ENCODE measurements at regions not wholly inside any gene's neighbourhood (a gene's known extent, or its start where the extent isn't known, plus 50 kb on each side); places are given as distances from the start of the nearest gene placed in this dataset.

DNA sequence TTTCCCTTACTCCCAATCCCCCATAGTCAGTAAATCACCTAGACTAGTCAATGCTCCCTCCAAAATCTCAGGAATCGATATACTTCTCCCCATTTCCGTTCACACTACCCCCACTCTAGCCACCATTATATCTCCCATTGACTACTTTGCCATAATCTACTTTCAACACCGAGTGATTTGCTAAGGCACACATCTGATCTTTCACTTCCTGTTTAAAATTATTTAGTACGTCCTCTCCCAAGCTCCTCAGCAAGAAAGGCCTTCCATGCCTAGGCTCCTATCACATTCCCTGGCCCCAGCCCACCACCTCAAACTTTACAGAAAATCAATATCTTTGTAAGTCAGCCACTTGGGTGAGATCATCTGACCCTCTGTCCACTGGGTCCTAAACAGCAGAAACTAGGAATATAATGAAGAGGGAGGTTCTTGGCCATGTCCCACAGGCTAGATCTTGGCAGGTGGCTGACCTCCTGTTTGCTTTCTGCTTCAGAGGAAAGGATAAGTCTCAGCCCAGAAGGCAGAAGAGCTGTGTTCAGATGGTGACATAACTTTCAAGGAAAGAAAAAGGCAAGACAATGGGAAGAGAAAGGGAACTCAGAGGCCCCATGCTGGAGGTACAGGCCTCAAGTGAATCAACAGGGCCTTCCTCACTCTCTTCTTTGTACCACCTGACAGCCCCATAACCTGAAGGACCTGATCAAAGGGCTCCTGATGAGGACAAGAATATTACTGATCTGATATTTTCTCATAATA, 103.0 kb downstream of the RPL22L1 start:
- in situ Hi-C loops (cut with HindIII; ENCODE audit: low pct_unique_long_range_greater_than_20kb, low sequenced_read_pairs) (no loop called here), intact Hi-C loops (cut with micrococcal nuclease; ENCODE audit: unreplicated experiment) (no loop called here)
- BruUV-seq (replicated peaks), result no TSS peak
- CTCF ChIA-PET, result interaction anchor here (0.5 kb wide), 1 partner anchor 65 kb away, joined by 3 read pairs; no protein-coding TSS in a partner anchor
- peaks cover 12% of the 10 kb centered on the region; the same call in 1 of the 2 replicates for H3K4me1 ChIP-seq (ENCODE audit: control insufficient read depth, insufficient read depth, low read length)
- no peak for DNase-seq (ENCODE audit: low read depth, low spot score)
- POLR2A ChIA-PET, result interaction anchor here (0.7 kb wide), 1 partner anchor 220 kb away, joined by 3 read pairs; no protein-coding TSS in a partner anchor
- no peak overlapping the region for H3K4me3 ChIP-seq (ENCODE audit: low read depth in 2 of 2, low read length in 2 of 2)
- ATAC-seq, result no peak
- TF ChIP-seq TCF7L2 (IDR thresholded peaks at IDR 0.05; ENCODE audit: low read depth, low read length), result no peak
- TF ChIP-seq, protein P1, sequence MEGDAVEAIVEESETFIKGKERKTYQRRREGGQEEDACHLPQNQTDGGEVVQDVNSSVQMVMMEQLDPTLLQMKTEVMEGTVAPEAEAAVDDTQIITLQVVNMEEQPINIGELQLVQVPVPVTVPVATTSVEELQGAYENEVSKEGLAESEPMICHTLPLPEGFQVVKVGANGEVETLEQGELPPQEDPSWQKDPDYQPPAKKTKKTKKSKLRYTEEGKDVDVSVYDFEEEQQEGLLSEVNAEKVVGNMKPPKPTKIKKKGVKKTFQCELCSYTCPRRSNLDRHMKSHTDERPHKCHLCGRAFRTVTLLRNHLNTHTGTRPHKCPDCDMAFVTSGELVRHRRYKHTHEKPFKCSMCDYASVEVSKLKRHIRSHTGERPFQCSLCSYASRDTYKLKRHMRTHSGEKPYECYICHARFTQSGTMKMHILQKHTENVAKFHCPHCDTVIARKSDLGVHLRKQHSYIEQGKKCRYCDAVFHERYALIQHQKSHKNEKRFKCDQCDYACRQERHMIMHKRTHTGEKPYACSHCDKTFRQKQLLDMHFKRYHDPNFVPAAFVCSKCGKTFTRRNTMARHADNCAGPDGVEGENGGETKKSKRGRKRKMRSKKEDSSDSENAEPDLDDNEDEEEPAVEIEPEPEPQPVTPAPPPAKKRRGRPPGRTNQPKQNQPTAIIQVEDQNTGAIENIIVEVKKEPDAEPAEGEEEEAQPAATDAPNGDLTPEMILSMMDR (IDR thresholded peaks at IDR 0.05), result no peak
- no peak for TF ChIP-seq POLR2AphosphoS5 (IDR thresholded peaks at IDR 0.05; ENCODE audit: low read depth, low read length)
- no peak for TF ChIP-seq SIN3A (IDR thresholded peaks at IDR 0.05; ENCODE audit: borderline replicate concordance, insufficient read depth, low read depth, low read length)
- TF ChIP-seq, protein P2, sequence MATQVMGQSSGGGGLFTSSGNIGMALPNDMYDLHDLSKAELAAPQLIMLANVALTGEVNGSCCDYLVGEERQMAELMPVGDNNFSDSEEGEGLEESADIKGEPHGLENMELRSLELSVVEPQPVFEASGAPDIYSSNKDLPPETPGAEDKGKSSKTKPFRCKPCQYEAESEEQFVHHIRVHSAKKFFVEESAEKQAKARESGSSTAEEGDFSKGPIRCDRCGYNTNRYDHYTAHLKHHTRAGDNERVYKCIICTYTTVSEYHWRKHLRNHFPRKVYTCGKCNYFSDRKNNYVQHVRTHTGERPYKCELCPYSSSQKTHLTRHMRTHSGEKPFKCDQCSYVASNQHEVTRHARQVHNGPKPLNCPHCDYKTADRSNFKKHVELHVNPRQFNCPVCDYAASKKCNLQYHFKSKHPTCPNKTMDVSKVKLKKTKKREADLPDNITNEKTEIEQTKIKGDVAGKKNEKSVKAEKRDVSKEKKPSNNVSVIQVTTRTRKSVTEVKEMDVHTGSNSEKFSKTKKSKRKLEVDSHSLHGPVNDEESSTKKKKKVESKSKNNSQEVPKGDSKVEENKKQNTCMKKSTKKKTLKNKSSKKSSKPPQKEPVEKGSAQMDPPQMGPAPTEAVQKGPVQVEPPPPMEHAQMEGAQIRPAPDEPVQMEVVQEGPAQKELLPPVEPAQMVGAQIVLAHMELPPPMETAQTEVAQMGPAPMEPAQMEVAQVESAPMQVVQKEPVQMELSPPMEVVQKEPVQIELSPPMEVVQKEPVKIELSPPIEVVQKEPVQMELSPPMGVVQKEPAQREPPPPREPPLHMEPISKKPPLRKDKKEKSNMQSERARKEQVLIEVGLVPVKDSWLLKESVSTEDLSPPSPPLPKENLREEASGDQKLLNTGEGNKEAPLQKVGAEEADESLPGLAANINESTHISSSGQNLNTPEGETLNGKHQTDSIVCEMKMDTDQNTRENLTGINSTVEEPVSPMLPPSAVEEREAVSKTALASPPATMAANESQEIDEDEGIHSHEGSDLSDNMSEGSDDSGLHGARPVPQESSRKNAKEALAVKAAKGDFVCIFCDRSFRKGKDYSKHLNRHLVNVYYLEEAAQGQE (IDR thresholded peaks at IDR 0.05; ENCODE audit: insufficient read depth in 1 of 2, low read depth in 2 of 2, low read length in 1 of 2), result no peak
- H3K27ac ChIP-seq (ENCODE audit: low read length), result peak overlapping the region; percentile 48; the same call in 1 of the 2 replicates
- no peaks in the 10 kb centered on the region for H3K27me3 ChIP-seq (ENCODE audit: control insufficient read depth, insufficient read depth, low read length)
- H3K36me3 ChIP-seq (ENCODE audit: control insufficient read depth, insufficient read depth, low read length), result no peaks in the 10 kb centered on the region
- H3K9me3 ChIP-seq (ENCODE audit: control insufficient read depth, insufficient read depth, low read depth, low read length), result no peaks in the 10 kb centered on the region

DNA sequence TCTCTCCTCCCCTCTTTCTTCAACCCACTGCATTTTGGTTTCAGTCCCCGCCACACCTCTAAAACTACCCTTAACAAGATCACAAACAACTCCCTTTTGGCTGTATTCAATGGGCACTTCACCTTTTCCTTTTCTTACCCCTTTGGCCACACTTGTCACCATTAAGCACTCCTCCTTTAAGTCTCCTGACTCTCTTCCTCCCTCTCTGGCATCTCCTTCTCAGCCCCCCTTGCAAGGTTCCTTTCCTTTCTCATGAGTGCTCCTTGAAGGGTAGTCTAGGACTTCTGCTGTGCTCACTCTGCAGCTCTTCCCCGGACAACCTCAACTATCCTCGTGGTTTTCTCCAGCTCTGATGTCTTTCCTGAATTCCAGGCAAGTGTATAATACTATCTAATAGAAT, 103.7 kb downstream of the RPL22L1 start:
- peaks cover 12% of the 10 kb centered on the region; the same call in 1 of the 2 replicates for H3K4me1 ChIP-seq (ENCODE audit: control insufficient read depth, insufficient read depth, low read length)
- POLR2A ChIA-PET, result no interaction called here
- no peak for ATAC-seq
- no peaks in the 10 kb centered on the region for H3K9me3 ChIP-seq (ENCODE audit: control insufficient read depth, insufficient read depth, low read depth, low read length)
- H3K27ac ChIP-seq (ENCODE audit: low read length), result no peak overlapping the region; the same call in 1 of the 2 replicates
- no TSS peak for BruUV-seq (replicated peaks)
- intact Hi-C loops (cut with micrococcal nuclease; ENCODE audit: unreplicated experiment), result no loop called here
- no peak for TF ChIP-seq TCF7L2 (IDR thresholded peaks at IDR 0.05; ENCODE audit: low read depth, low read length)
- TF ChIP-seq SIN3A (IDR thresholded peaks at IDR 0.05; ENCODE audit: borderline replicate concordance, insufficient read depth, low read depth, low read length), result no peak
- TF ChIP-seq POLR2AphosphoS5 (IDR thresholded peaks at IDR 0.05; ENCODE audit: low read depth, low read length), result no peak
- TF ChIP-seq, protein P1 (IDR thresholded peaks at IDR 0.05), result no peak
- TF ChIP-seq, protein P2 (IDR thresholded peaks at IDR 0.05; ENCODE audit: insufficient read depth in 1 of 2, low read depth in 2 of 2, low read length in 1 of 2), result no peak
- in situ Hi-C loops (cut with HindIII; ENCODE audit: low pct_unique_long_range_greater_than_20kb, low sequenced_read_pairs), result no loop called here
- H3K27me3 ChIP-seq (ENCODE audit: control insufficient read depth, insufficient read depth, low read length), result no peaks in the 10 kb centered on the region
- no peak for DNase-seq (ENCODE audit: low read depth, low spot score)
- no peak overlapping the region for H3K4me3 ChIP-seq (ENCODE audit: low read depth in 2 of 2, low read length in 2 of 2)
- CTCF ChIA-PET, result no interaction called here
- H3K36me3 ChIP-seq (ENCODE audit: control insufficient read depth, insufficient read depth, low read length), result no peaks in the 10 kb centered on the region

Measured in Panc1 (cell line).